Fibroblast of villous mesenchyme (primary cell): ENCODE measurements at regions not wholly inside any gene's neighbourhood (a gene's known extent, or its start where the extent isn't known, plus 50 kb on each side); places are given as distances from the start of the nearest gene placed in this dataset.

Experiments
- DNase-seq: peaks from one replicate; pipeline ENCODE4 v3.0.0-alpha.2; 2010; ENCODE audit warnings: low read depth
- H3K4me3 ChIP-seq: 2 replicates; pipeline ENCODE4 v1.5.1; 2011; ENCODE audit warnings: low read depth, mild to moderate bottlenecking, low read length
- TF ChIP-seq, protein P1 (sequence below): IDR thresholded peaks from 2 replicates; pipeline ENCODE4 v1.5.1; 2012; ENCODE audit warnings: low read depth, mild to moderate bottlenecking, low read length; ENCODE audit not compliant: insufficient read depth

DNA sequence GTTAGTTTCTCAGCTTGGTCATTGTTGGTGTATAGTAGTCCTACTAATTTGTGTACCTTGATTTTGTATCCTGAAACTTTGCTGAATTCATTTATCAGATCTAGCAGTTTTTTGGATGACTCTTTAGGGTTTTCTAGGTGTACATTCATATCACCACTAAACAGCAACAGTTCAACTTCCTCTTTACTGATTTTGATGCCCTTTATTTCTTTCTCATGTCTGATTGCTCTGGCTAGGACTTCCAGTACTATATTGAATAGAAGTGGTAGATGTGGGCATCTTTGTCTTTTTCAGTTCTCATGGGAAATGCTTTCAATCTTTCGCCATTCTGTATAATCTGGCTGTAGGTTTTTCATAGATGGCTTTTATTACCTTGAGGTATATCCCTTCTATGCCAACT lies 61.3 kb upstream of the HEY2 start:
- DNase-seq: no peak
- no peak overlapping the region for H3K4me3 ChIP-seq
- TF ChIP-seq, protein P1, sequence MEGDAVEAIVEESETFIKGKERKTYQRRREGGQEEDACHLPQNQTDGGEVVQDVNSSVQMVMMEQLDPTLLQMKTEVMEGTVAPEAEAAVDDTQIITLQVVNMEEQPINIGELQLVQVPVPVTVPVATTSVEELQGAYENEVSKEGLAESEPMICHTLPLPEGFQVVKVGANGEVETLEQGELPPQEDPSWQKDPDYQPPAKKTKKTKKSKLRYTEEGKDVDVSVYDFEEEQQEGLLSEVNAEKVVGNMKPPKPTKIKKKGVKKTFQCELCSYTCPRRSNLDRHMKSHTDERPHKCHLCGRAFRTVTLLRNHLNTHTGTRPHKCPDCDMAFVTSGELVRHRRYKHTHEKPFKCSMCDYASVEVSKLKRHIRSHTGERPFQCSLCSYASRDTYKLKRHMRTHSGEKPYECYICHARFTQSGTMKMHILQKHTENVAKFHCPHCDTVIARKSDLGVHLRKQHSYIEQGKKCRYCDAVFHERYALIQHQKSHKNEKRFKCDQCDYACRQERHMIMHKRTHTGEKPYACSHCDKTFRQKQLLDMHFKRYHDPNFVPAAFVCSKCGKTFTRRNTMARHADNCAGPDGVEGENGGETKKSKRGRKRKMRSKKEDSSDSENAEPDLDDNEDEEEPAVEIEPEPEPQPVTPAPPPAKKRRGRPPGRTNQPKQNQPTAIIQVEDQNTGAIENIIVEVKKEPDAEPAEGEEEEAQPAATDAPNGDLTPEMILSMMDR: no peak

DNA sequence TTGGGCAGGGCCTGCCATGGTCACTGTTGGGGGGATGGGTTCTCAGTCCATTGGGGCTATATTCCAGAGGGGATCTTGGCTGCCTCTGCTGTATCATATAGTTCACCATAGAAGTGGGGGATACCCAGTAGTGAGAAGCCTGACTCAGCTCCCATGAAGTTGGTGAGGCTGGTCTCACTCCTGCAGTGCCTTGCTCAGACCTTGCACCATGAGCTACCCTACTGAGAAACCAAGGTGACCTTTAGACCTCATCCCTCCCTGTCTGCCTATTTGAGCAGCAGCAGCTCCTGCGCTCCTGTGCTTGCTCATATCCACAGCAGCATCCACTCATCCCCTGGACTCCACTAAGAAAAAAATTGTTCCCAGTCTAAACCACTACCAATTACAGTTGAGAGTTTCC lies 56.0 kb upstream of the HEY2 start:
- TF ChIP-seq, protein P1: no peak
- no peak for DNase-seq
- no peak overlapping the region for H3K4me3 ChIP-seq

DNA sequence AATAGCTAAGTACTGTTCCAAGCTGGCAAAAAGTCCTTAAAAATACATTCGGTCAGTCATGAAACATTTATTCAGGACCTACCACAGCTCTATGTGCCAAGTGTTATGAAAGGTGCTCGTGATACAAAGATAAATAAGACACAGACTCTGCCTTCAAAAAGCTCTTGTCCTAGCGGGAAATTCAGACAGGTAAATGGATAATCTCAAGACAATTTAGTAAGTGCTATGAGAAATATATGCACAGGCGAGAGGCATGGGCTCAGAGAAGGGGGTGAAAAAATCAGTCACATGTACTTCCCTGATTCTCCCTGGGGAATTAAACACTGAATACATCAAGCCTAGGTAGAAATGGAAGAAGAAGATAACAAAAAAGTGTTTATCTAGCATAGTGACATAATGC lies 49.8 kb upstream of the HEY2 start:
- TF ChIP-seq, protein P1: no peak
- H3K4me3 ChIP-seq: no peak overlapping the region
- no peak for DNase-seq
